Left lobe of liver (tissue), 2 donors: ENCODE measurements at regions not wholly inside any gene's neighbourhood (a gene's known extent, or its start where the extent isn't known, plus 50 kb on each side); places are given as distances from the start of the nearest gene placed in this dataset.

Source experiments
- ATAC-seq: fragments of 200-7000 bp; cut with Tn5 transposase; one replicate; pipeline ENCODE4 v1.9.1; 2020; ENCODE audit warnings: mild to moderate bottlenecking, moderate library complexity
- DNase-seq: peaks from one replicate; pipeline ENCODE4 v3.0.0-alpha.2; 2020; ENCODE audit warnings: low spot score
- donor health status: DM: no; HTN: no; CAD: no; lungs with moderate emphysema.
- donor health status: DM: no; HTN: yes; CAD: no.

DNA sequence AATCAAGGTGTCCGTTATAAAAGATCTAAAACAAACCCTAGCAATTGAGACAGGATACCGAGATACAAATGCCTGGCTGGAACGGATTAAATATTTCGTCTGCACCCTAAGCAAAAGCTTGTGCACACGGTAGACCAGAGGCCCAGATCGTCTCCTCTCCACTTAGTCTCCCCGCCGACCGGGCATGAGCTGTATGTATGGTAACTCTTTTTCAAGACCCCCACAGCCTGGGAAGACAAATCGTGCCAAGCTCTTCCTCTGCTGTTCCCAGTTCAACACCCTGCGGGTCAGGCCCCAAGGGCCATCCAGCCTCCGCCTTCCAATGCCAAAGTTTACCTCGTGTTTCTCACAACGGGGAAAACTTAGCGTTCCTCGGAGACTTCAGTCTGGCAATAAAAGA, 285.7 kb upstream of the GALNT17 start:
- ATAC-seq (no peak), DNase-seq (no peak)

DNA sequence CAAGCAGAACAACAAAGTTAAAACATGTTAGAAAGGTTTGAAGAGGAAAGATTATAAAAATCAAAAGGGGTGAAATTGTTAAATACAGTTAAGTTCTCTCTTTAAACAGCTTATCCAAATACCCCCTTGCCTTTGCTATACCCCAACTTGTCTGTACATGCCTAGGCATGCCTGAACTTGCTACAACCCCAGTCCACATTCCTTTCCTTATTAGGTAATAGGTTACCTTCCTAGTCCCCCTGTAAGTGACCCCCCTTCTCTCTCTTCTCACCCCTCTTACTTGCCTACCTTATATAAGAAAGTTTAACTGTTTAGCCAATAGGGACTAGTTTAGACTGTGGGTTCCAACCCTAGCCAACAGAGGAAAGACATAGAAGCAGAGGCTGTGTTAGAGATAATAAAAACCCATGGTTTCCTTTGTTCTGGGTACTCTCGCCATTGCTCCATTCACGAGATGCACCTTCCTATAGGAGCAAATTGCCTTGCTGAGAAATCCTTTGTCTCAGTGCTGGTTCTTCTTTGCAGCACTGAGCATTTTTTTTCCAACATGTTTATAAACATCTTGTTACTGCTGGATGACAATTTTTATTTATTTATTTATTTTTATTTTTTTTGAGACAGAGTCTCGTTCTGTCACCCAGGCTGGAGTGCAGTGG, 282.2 kb upstream of the GALNT17 start:
- no peak for ATAC-seq

DNA sequence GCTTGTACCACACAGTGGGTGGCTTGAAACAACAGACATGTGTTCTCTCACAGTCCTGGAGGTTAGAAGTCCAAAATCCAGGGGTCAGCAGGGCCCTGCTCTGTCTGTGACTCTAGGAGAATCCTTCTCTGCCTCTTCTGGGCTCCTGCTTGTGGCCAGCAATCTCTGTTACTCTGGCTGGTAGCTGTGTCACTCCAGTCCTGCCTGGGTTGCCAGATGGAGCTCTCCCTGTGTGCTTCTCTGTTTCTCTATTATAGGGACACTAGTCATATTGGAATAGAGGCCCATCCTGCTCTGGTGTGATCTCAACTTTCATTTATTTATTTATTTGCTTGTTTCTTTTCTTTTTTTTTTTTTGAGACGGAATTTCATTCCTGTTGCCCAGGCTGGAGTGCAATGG, 276.6 kb upstream of the GALNT17 start:
- DNase-seq (no peak), ATAC-seq (no peak)

More for the DNA sequence above, 282.2 kb upstream of the GALNT17 start:
- no peak for DNase-seq

DNA sequence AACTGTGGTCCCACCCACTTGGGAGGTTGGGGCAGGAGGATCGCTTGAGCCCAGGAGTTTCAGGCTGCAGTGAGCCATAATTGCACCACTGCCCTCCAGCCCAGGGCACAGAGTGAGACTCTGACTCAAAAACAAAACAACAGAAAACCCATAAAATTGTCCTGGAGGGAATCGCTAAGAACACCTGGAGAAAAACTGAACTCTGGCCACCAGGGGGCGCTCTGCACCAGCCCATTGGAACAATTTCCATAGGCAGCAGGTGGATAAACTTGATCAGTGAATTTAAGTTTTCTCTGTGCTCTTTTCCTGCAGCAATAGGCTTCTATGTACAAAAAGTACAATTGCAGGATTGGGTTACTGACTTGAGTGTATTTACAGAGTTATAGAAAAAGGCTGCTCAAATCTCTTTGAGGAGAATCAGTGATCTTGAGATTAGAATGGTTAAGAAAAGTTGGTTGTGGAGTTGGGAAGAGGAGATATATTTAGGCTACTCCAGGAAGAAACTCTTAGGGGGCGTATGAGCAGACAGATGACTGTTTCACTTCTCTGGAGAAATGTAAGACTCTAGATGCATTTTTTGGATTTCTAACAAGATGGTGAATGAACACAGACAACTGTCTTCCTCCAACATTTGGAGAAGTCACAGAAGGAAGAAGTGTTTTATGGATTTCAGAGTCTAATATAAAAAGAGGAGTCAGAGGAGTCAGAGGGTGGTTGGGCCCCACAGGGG, 274.9 kb upstream of the GALNT17 start:
- peak; percentile 64 for DNase-seq
- peak; percentile 78 for ATAC-seq

DNA sequence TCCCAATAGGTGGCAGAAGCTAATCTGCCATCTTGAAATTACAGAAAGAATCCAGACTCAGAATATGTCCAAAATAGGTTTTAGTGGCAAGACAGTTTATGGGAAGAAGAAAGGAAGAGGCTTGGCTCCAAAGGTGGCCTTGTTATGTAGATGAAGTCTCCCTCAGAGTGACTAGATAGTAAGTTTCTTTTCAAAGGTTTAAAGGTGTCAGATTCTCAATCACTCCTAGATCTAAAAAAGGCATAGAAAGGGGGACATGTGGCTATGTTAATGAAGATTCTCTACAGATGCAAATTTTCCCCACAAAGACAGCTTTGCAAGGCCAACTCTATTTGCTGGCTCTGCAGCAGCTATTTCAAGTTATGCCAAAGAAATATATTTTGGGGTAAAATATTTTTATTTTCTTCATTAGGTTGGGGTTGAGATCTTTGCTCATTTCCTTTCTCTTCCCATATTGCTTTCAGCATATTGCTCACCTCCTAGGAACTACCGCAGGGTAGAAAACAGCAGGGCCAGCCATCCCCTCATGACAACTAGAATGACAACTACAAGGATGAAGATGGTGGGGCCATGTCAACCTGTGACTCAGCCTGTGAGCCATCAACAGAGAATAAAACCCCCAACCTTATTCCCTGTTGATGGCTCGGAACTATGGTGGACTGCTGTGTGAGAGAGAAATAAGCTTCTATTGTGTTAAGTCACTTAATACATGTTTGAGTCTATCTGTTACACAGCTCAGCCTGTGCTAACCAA, 274.0 kb upstream of the GALNT17 start:
- ATAC-seq = no peak

DNA sequence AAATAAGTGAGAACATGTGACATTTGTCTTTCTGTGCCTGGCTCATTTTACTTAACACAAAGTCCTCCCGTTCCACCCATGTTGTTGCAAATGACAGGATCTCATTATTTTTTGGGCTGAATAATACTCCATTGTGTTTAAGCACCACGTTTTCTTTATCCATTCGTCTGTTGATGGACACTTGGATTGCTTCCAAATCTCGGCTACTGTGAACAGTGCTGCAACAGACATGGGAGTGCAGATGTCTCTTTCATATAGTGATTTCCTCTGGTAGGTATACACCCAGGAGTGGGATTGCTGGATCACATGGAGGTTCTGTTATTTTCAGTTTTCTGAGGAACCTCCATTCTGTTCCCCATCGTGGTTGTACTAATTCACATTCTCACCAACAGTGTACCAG, 264.4 kb upstream of the GALNT17 start:
- no peak for ATAC-seq
- no peak for DNase-seq

More for the DNA sequence above, 274.0 kb upstream of the GALNT17 start:
- DNase-seq = no peak

DNA sequence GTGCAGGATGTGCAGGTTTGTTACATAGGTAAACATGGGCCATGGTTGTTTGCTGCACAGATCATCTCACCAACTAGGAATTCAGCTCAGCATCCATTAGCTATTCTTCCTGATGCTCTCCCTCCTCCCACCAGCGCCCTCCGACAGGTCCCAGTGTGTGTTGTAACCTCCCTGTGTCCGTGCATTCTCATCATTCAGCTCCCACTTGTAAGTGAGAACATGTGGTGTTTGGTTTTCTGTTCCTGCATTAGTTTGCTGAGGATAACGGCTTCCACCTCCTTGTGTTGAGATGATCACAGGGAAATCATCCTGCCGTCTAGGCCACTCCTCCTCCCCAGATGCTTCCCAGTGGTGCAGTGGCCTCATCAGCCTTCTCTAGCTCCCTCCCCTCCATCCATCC, 261.6 kb upstream of the GALNT17 start:
- ATAC-seq = no peak
- DNase-seq = no peak

DNA sequence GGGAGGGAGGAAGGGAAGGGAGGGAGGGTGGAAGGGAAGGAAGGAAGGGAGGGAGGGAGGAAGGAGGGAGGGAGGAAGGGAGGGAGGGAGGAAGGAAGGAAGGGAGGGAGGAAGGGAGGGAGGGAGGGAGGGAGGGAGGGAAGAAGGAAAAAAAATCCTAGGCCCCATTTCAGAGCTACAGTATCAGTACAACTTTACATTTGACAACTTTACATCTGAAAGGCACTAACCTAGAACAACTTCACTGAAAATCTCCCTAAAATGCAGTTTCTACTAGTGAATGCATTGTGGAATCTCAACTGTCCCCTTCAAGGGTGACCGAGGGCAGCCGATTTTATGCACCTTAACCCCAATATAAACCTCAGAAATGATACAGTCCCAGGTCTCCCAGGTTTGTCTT, 259.8 kb upstream of the GALNT17 start:
- DNase-seq (no peak), ATAC-seq (no peak)

DNA sequence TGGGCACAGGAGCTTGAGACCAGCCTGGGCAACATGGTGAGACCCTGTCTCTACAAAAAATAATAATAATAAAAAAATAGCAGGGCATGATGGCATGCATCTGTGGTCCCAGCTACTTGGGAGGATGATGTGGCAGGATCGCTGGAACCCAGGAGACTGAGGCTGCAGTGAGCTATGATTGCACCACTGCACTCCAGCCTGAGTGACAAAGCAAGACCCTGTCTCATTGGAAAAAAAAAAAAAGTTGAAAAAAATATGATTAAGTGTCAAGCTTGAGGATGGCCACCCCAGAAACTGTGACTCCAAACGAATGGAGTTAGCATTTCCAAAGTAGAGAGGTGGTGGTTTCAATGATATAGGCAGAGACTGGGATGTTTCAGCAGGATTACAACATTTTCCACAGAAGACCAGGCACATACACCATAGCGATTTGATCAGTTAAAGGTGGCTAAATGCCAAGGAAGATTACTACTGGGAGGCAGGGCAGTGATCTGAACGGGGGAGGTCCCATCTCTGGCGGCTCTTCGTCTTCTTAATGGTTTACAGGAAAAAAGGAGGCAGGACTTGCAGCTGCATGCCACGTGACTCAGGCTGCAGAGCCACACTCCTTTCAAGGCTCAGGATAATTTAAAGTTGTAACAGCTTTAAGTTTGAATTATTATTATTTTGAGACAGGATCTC, 250.6 kb upstream of the GALNT17 start:
- no peak for ATAC-seq
- DNase-seq = no peak

DNA sequence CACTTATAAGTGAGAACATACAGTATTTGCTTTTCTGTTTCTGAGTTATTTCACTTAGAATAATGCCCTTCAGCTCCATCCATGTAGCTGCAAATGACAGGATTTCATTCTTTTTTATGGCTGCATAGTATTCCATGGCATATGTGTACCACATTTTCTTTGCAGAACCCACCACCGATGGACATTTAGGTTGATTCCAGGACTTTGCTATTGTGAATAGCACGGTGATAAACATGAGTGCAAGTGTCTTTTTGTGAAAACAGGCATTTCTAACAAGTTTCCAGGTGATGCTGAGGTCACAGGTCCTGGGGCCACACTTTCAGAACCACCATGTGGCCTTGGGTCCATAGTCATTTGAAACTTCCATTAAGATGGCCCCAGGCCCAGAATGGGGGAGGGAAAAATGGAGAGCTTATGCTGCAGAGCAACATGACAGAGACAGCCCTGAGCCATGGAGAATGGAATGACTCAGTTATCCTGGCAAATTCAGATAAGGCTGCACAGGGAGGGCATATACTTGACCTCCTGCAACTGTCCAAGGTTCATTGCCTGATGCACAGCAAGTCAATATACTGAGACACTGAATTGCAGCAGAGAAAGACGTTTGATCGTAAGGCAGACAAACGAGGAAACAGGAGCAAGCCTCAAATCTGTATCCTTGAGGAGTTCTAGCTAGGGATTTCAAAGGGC, 248.0 kb upstream of the GALNT17 start:
- no peak for DNase-seq
- no peak for ATAC-seq

DNA sequence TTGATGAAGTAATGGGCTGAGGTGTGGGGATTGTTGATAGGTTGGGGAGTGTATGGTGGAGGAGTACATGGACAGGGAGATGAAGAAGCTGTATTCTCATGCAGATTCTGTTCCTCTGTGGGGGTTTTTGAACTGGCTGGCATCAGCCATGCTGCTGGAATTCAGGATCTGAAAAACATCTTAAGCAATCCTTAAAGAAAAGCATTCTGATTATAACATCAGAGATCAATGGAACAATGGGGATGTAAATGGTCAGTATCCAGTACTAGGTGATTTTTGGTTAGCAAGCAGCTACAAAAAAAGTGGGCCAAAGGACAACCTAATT, 247.5 kb upstream of the GALNT17 start:
- ATAC-seq (no peak), DNase-seq (no peak)

DNA sequence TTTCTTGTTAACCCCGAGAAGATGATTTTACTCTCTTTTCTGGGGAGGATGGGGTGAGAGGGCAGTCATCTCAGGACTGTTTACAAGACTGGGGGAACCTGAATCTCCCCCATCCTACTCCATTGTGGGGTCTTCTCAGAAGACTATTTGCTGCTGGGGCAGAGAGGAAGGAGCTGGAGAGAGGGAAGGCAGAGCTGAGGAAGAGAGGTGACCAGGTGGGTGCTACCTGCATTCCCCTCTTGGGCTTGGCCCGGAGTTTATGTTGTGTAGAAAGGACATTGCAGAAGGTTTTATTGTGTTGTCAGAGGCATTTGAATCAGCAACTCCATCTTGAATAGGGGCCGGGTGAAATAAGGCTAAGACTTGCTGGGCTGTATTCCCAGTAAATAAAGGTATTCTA, 247.1 kb upstream of the GALNT17 start:
- DNase-seq (no peak), ATAC-seq (no peak)

DNA sequence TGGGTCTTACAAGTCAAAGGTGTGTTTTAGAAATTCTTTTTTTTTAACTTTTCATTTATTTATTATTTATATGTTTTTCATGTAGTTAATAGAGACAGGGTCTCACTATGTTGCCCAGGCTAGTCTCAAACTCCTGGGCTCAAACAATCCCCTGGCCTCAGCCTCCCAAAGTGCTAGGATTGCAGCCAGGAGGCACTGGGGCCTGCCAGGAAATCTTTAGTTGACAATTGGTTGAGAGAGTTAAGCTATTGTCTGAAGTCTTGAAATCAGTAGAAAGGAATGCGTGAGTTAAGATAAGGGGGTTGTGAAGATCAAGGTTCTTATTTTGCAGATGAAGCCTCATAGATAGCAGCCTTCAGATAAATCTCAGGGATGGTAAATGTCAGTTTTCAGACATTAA, 245.4 kb upstream of the GALNT17 start:
- ATAC-seq = no peak
- DNase-seq = no peak

DNA sequence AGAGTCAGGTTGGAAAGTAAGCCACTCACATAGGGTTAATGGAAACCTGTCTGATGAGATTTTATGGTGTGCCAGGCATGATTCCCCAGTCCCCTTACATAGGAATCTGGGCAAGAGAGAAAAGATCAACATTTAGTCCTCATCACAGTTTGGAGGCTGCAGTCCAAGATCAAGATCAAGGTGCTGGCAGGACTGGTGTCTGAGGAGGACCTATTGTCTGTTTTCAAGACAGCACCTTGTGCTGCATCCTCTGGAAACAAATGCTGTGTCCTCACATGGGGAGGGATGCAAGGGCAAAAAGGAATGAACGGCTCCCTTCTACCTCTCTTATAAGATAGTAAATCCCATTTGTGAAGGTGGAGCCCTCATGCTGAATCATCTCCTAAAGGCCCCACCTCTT, 244.8 kb upstream of the GALNT17 start:
- no peak for ATAC-seq

DNA sequence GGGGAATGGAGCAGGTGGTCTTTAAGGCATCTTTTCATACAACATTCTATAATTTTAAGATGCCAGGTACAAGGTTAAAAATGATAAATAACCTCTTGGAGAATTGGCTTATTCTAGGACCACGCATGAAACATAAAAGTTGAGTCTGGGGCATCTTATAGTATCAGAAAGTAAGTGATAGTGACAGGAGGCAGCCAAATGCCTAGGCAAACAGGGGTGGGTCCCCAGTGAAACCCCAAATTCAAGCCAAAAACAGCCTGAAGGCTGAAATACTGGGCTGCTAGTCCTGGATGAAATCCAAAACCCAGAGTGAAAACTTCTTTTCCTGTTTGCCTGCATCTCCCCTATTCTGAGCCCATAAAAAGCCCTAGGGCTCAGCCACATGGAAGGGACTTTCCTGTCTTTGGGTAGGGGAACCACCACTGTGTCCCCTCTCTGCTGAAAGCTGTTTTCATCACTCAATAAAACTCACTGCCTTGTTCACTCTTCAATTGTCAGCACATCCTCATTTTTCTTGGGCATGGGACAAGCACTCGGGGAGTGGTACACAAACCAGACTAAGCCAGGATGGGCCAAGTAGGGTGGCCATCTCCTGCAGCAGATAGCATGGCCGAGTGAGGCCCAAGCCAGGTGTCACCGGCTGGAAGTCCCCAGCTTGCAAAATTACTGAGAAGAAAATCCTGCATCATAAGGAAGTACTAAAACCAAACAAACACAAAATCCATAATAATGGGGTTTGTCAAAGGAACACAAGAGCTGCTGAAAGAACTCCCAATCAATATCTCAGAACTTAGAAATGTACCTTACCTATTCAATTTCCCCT, 241.6 kb upstream of the GALNT17 start:
- DNase-seq (no peak), ATAC-seq (no peak)

More for the DNA sequence above, 244.8 kb upstream of the GALNT17 start:
- no peak for DNase-seq

DNA sequence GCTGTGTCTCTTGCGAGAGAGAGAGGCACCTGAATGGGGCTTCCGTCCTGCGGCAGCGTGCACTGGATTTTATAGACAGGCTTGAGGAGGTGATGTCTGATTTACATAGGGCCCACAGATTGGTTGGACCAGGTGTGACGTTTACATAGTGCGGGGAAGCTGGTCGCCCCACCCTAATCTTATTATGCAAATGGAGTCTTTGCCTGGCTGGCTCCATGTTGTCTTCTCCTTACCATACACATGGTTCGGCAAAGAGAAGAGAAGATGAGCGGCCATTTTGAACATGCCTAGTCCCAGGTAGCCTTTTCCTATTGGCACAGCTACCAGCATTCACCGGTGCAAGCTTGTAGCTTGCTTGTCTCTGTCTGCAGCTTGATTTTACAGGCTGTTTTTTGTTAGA, 238.5 kb upstream of the GALNT17 start:
- DNase-seq (no peak), ATAC-seq (no peak)

DNA sequence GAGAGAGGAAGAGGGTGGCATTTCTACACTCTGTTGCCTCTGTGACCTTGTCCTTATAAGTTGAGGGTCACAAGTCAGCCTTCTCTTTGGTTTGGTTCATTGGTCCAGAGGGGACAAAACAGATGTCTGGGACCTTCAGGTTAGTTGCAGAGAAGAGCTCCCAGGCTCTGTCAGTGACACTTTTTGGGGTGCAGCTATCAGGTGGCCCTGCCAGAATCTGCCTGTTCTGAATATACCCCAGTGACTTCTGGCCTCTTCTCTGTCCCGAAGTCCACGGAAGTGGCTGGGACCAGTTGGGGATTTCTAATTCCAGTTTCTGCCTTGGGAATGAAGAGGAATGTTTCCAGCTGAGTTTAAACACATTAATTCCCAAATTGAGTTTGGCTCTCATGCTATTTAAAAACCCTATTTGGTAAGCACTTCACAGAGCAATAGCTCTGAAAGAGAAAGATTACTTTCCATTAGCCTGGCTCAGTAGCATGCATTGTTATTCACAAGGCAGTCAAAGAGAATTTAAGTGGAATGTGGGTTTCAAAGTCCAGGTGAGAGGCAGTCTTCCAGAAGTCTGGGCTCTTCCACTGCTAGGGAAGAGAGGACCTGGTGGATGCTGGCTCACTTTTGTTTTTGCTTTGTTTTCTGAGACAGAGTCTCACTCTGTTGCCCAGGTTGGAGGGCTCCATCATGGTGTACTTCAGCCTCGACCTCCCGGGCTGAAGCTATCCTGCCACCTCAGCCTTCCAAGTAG, 237.8 kb upstream of the GALNT17 start:
- ATAC-seq (no peak), DNase-seq (no peak)

DNA sequence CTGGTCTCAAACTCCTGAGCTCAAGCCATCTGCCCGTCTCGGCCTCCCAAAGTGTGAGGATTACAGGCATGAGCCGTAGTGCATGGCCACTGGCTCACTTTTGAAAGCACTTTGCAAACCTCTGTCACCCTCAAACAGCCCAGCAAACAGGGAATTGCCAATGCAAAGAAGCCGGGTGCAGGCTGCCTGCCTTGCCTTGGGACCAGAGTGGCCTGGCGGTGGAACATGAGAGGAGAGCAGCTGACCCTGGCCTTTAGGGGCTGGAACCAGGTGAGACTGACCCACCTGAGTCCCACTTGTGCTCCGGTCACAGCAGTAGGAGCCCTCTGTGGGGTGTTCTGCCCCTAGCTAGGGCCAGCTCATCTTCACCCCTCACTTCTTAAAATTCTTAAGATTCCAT, 237.1 kb upstream of the GALNT17 start:
- ATAC-seq (no peak), DNase-seq (no peak)
